Erythroblast (primary cell): ENCODE measurements at regions not wholly inside any gene's neighbourhood (a gene's known extent, or its start where the extent isn't known, plus 50 kb on each side); places are given as distances from the start of the nearest gene placed in this dataset.

Experiments
- GATA1 ChIP-seq: IDR thresholded peaks from 2 replicates; pipeline ENCODE4 v1.6.1; 2011; ENCODE audit warnings: low read depth, mild to moderate bottlenecking, control low read depth, low read length, moderate library complexity
- POLR2A ChIP-seq: IDR thresholded peaks from 2 replicates; pipeline ENCODE4 v1.6.1; 2011; ENCODE audit warnings: mild to moderate bottlenecking, low read length

GRCh38 chr21:16040601-16041000, 310.8 kb downstream of the USP25 start:
- TF ChIP-seq POLR2A: no peak
- no peak for TF ChIP-seq GATA1
